Right lobe of liver (tissue), 6 donors: ENCODE measurements at regions not wholly inside any gene's neighbourhood (a gene's known extent, or its start where the extent isn't known, plus 50 kb on each side); places are given as distances from the start of the nearest gene placed in this dataset.

Experiments used
- ATAC-seq, 4 donors: fragments of 200-7000 bp; cut with Tn5 transposase; one replicate each; pipeline ENCODE4 v1.9.1; 2020; ENCODE audit warnings: mild to moderate bottlenecking in 4 of 4, moderate library complexity in 4 of 4
- DNase-seq, 3 donors: peaks; one replicate each; pipeline ENCODE4 v3.0.0-alpha.2; 2020
- H3K27ac ChIP-seq, 3 donors: fragments of 200-600 bp; one replicate each; pipeline ENCODE4 v1.8.0; 2022
- H3K27me3 ChIP-seq, 2 donors: fragments of 200-600 bp; one replicate each; pipeline ENCODE4 v1.8.0; 2022
- H3K36me3 ChIP-seq, 4 donors: fragments of 200-600 bp; sonication (generic) in 1 of 4; one replicate each; pipeline versions ENCODE4 v1.5.1 to v1.8.0; 2017 to 2022; ENCODE audit warnings: control low read depth in 1 of 4
- H3K4me1 ChIP-seq, 4 donors: fragments of 200-600 bp; sonication (generic) in 1 of 4; one replicate each; pipeline versions ENCODE4 v1.5.1 to v1.8.0; 2017 to 2022; ENCODE audit warnings: control low read depth in 1 of 4
- H3K4me3 ChIP-seq, 3 donors: fragments of 200-600 bp; one replicate each; pipeline ENCODE4 v1.8.0; 2022
- H3K9me3 ChIP-seq, 4 donors: fragments of 200-600 bp; sonication (generic) in 1 of 4; one replicate each; pipeline versions ENCODE4 v1.5.1 to v1.8.0; 2017 to 2022; ENCODE audit warnings: control low read depth in 1 of 4
- CTCF ChIP-seq, 4 donors: fragments of 200-600 bp in 3 of 4; fragments of 450-650 bp in 1 of 4; IDR thresholded peaks; one replicate each; pipeline versions ENCODE4 v1.5.1 to v1.8.0; 2016 to 2022; ENCODE audit warnings: antibody characterized with exemption in 4 of 4, mild to moderate bottlenecking in 2 of 4
- POLR2A ChIP-seq: fragments of 450-650 bp; IDR thresholded peaks from one replicate; pipeline ENCODE4 v1.6.1; 2017; ENCODE audit warnings: antibody characterized with exemption, mild to moderate bottlenecking
- WGBS: methylation state at CpG from one replicate; pipeline ENCODE4 v1.1.6; 2018; ENCODE audit warnings: low coverage, low lambda C conversion rate; ENCODE audit not compliant: insufficient coverage; ENCODE audit errors: missing lambda C conversion rate; 5-methylcytosine and 5-hydroxymethylcytosine counted together
- intact Hi-C, 2 donors: fragments of 100-400 bp; cut with DNase I; formaldehyde crosslinking; loops; one replicate each; pipeline versions ENCODE4 v1.11.2 to v1.14.1; 2022
- donor health status: DM: no; HTN: yes; CAD: no.
- donor health status: DM: no; HTN: no; CAD: no.
- donor health status: DM: no; HTN: no; CAD: no.
- donor health status: DM: no; HTN: yes; CAD: no.
- donor health status: DM: no; HTN: yes; CAD: no.

GRCh38 chr4:4808086-4808485 is 51.4 kb upstream of the MSX1 start:
- no peak for DNase-seq
- ATAC-seq: no peak
- Histone ChIP-seq H3K9me3 (no peaks in the 10 kb centered on the region), H3K36me3 (no peaks in the 10 kb centered on the region), H3K27ac (no peak overlapping the region), H3K4me1 (peaks cover 0 to 6% (median 0%) of the 10 kb centered on the region in 4 donors), H3K4me3 (no peak overlapping the region), H3K27me3 (no peaks in the 10 kb centered on the region)
- WGBS: 77% methylated on average over 4 of the region's 4 CpGs
- TF ChIP-seq CTCF (IDR thresholded peaks at IDR 0.05) (no peak), POLR2A (no peak)
- intact Hi-C loops: no loop called here

- H3K9me3 ChIP-seq: no peaks in the 10 kb centered on the region
- intact Hi-C loops: no loop called here
- H3K36me3 ChIP-seq: no peaks in the 10 kb centered on the region
- no peaks in the 10 kb centered on the region for H3K4me1 ChIP-seq
- DNase-seq (no peak), ATAC-seq (no peak)
- H3K27ac ChIP-seq: no peak overlapping the region
- H3K27me3 ChIP-seq: no peaks in the 10 kb centered on the region
- WGBS: 83% methylated on average over 8 of the region's 8 CpGs
- H3K4me3 ChIP-seq: no peak overlapping the region
- TF ChIP-seq CTCF (IDR thresholded peaks at IDR 0.05): no peak
- no peak for TF ChIP-seq POLR2A
Observed at GRCh38 chr4:4805887-4806286, 53.6 kb upstream of the MSX1 start.

- no peak overlapping the region for H3K4me3 ChIP-seq
- no peak overlapping the region for H3K27ac ChIP-seq
- ATAC-seq: no peak
- H3K27me3 ChIP-seq: no peaks in the 10 kb centered on the region
- H3K4me1 ChIP-seq: no peaks in the 10 kb centered on the region
- no peaks in the 10 kb centered on the region for H3K9me3 ChIP-seq
- DNase-seq: no peak
- intact Hi-C loops: no loop called here
- 100% methylated on average over 2 of the region's 2 CpGs for WGBS
- H3K36me3 ChIP-seq: no peaks in the 10 kb centered on the region
- TF ChIP-seq POLR2A: no peak
- TF ChIP-seq CTCF (IDR thresholded peaks at IDR 0.05): no peak
Observed at GRCh38 chr4:4803912-4804296, 55.6 kb upstream of the MSX1 start.

GRCh38 chr4:4803216-4803911 is 56.1 kb upstream of the MSX1 start:
- no peaks in the 10 kb centered on the region for H3K9me3 ChIP-seq
- no peak overlapping the region for H3K27ac ChIP-seq
- H3K27me3 ChIP-seq: no peaks in the 10 kb centered on the region
- H3K4me1 ChIP-seq: no peaks in the 10 kb centered on the region
- DNase-seq: no peak
- H3K4me3 ChIP-seq: no peak overlapping the region
- no peak for ATAC-seq
- no peaks in the 10 kb centered on the region for H3K36me3 ChIP-seq
- TF ChIP-seq POLR2A (no peak), CTCF (IDR thresholded peaks at IDR 0.05) (no peak)
- WGBS: 49% methylated on average over 5 of the region's 5 CpGs
- intact Hi-C loops: no loop called here
